ENCODE measurements at regions not wholly inside any gene's neighbourhood (a gene's known extent, or its start where the extent isn't known, plus 50 kb on each side); places are given as distances from the start of the nearest gene placed in this dataset.

DNA sequence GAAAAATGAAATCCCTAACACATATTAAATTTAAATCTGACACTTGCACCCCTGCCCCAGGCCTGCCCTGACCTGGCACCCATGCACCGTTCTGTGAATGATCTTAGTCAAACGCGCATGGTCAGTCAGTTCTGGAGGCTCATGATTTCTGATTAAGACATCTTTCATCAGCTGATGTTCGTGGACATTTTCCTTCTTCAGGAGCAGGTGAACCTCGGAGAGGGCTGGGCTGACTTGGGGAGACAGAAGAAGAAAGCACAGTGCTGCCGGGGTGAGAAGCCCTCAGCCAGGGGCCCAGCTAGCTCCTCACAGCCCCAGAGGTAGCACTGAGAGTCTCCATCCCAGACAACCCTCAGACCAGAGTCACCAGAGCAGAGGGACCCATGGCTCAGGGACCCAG lies 134.5 kb upstream of the AJAP1 start:
- CTCF ChIA-PET = no interaction called here
- TF ChIP-seq LEF1 (IDR thresholded peaks at IDR 0.05; ENCODE audit: borderline replicate concordance) (no peak), HDGF (IDR thresholded peaks at IDR 0.05; ENCODE audit: borderline replicate concordance) (no peak), FOXK2 (IDR thresholded peaks at IDR 0.05) (no peak), CTBP1 (IDR thresholded peaks at IDR 0.05; ENCODE audit: borderline replicate concordance) (no peak), ELF4 (IDR thresholded peaks at IDR 0.05) (no peak), NFRKB (IDR thresholded peaks at IDR 0.05) (no peak), SUZ12 (IDR thresholded peaks at IDR 0.05) (no peak), FOXA1 (IDR thresholded peaks at IDR 0.05) (no peak), BHLHE40 (IDR thresholded peaks at IDR 0.05; ENCODE audit: borderline replicate concordance) (no peak), ZNF384 (IDR thresholded peaks at IDR 0.05) (no peak)
- TF ChIP-seq, protein P1, sequence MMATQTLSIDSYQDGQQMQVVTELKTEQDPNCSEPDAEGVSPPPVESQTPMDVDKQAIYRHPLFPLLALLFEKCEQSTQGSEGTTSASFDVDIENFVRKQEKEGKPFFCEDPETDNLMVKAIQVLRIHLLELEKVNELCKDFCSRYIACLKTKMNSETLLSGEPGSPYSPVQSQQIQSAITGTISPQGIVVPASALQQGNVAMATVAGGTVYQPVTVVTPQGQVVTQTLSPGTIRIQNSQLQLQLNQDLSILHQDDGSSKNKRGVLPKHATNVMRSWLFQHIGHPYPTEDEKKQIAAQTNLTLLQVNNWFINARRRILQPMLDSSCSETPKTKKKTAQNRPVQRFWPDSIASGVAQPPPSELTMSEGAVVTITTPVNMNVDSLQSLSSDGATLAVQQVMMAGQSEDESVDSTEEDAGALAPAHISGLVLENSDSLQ (IDR thresholded peaks at IDR 0.05) = no peak
- no peak for DNase-seq (ENCODE audit: extremely low spot score)
- POLR2A ChIA-PET = no interaction called here

- no peak for DNase-seq (ENCODE audit: extremely low spot score)
- CTCF ChIA-PET = no interaction called here
- TF ChIP-seq ELF4 (IDR thresholded peaks at IDR 0.05) = no peak
- no peak for TF ChIP-seq FOXA1 (IDR thresholded peaks at IDR 0.05)
- no peak for TF ChIP-seq FOXM1 (IDR thresholded peaks at IDR 0.05; ENCODE audit: borderline replicate concordance)
- TF ChIP-seq FOXK2 (IDR thresholded peaks at IDR 0.05) = no peak
- TF ChIP-seq SP1 (IDR thresholded peaks at IDR 0.05) = no peak
- TF ChIP-seq SUZ12 (IDR thresholded peaks at IDR 0.05) = no peak
- TF ChIP-seq, protein P1 (IDR thresholded peaks at IDR 0.05) = no peak
- TF ChIP-seq ZNF384 (IDR thresholded peaks at IDR 0.05) = no peak
- no peak for TF ChIP-seq TARDBP (IDR thresholded peaks at IDR 0.05)
- TF ChIP-seq NFRKB (IDR thresholded peaks at IDR 0.05) = no peak
- TF ChIP-seq ARNT (IDR thresholded peaks at IDR 0.05) = no peak
- no peak for TF ChIP-seq L3MBTL2 (conservative IDR thresholded peaks at IDR 0.05)
- TF ChIP-seq LEF1 (IDR thresholded peaks at IDR 0.05; ENCODE audit: borderline replicate concordance) = no peak
- POLR2A ChIA-PET = no interaction called here
Observed at GRCh38 chr1:4523551-4523950, 130.9 kb upstream of the AJAP1 start.

DNA sequence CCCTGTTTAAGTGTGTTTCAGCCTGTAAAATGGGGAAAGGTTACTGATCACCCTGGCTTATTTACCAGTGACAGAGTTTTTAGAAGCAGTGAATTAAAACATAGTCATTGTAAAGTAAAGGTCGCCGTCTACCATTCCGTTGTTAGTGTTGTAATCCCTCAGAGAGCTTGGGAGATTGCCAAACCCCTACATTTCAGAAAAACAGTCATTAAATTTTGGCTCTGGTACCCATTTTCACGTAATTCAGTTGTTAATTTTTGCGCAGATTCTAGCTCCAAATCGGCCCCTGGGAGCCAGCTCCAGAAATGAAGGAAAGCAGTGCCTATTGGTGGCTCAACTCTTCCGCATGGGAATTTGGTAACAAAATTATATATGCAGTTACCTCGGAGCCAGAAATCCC lies 127.7 kb upstream of the AJAP1 start:
- POLR2A ChIA-PET = no interaction called here

DNA sequence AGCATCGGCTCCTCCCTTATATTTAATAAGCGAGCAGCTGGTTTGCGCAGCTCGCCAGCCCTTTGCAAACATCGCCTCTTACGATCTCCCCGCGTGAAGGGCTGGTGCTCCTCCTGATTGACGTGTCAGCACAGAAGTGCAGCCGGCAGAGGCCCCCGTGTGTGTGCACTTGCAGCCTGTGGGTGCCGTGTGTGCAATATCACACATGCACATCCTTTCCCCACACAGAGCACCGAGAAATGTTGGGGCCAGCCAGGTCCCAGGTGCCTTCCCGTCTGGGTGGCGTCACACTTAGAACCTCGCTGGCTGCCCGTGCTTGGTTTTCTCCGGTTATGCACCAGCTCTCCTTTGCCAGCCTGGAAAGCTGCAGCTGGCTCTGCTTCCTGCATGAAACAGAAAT lies 126.6 kb upstream of the AJAP1 start:
- no peak for DNase-seq (ENCODE audit: extremely low spot score)
- CTCF ChIA-PET = no interaction called here
- TF ChIP-seq BHLHE40 (IDR thresholded peaks at IDR 0.05; ENCODE audit: borderline replicate concordance) = no peak
- TF ChIP-seq SUZ12 (IDR thresholded peaks at IDR 0.05) = no peak
- TF ChIP-seq LEF1 (IDR thresholded peaks at IDR 0.05; ENCODE audit: borderline replicate concordance) = no peak
- no peak for TF ChIP-seq ZNF384 (IDR thresholded peaks at IDR 0.05)
- TF ChIP-seq, protein P1 (IDR thresholded peaks at IDR 0.05) = no peak
- TF ChIP-seq FOXM1 (IDR thresholded peaks at IDR 0.05; ENCODE audit: borderline replicate concordance) = no peak
- no peak for TF ChIP-seq L3MBTL2 (conservative IDR thresholded peaks at IDR 0.05)
- TF ChIP-seq FOXK2 (IDR thresholded peaks at IDR 0.05) = no peak
- TF ChIP-seq TARDBP (IDR thresholded peaks at IDR 0.05) = no peak
- no peak for TF ChIP-seq FOXA1 (IDR thresholded peaks at IDR 0.05)
- POLR2A ChIA-PET = no interaction called here

More for the DNA sequence above, 127.7 kb upstream of the AJAP1 start:
- TF ChIP-seq LEF1 (IDR thresholded peaks at IDR 0.05; ENCODE audit: borderline replicate concordance) = no peak
- no peak for TF ChIP-seq ZNF384 (IDR thresholded peaks at IDR 0.05)
- TF ChIP-seq ELF4 (IDR thresholded peaks at IDR 0.05) = no peak
- TF ChIP-seq SUZ12 (IDR thresholded peaks at IDR 0.05) = no peak
- no peak for TF ChIP-seq FOXA1 (IDR thresholded peaks at IDR 0.05)
- TF ChIP-seq CTBP1 (IDR thresholded peaks at IDR 0.05; ENCODE audit: borderline replicate concordance) = no peak
- TF ChIP-seq, protein P1 (IDR thresholded peaks at IDR 0.05) = no peak
- TF ChIP-seq FOXM1 (IDR thresholded peaks at IDR 0.05; ENCODE audit: borderline replicate concordance) = no peak
- no peak for TF ChIP-seq NFRKB (IDR thresholded peaks at IDR 0.05)
- no peak for TF ChIP-seq SP1 (IDR thresholded peaks at IDR 0.05)
- no peak for TF ChIP-seq L3MBTL2 (conservative IDR thresholded peaks at IDR 0.05)
- no peak for TF ChIP-seq FOXK2 (IDR thresholded peaks at IDR 0.05)
- TF ChIP-seq HDGF (IDR thresholded peaks at IDR 0.05; ENCODE audit: borderline replicate concordance) = no peak
- TF ChIP-seq BHLHE40 (IDR thresholded peaks at IDR 0.05; ENCODE audit: borderline replicate concordance) = no peak
- TF ChIP-seq TARDBP (IDR thresholded peaks at IDR 0.05) = no peak
- no peak for TF ChIP-seq ARNT (IDR thresholded peaks at IDR 0.05)
- CTCF ChIA-PET = no interaction called here
- no peak for DNase-seq (ENCODE audit: extremely low spot score)

DNA sequence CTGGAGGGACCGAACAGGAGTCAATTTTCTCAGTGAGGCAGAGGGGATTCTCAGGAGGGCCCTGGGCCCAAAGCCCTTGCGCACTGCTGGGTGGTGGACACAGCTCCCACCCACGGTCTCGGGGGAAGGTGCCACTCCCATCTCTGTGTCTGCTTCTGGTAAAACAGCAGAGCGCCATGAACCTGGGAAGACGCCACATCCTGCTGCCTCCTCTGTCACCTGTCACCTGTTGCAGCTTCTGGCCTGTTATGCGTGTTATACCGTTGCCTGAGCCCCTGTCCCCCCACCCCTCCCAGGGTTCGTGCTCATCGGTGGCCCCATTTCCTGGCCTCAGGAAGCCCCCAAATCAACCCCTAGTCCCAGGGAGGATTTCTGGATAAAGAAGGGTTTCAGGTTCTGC lies 125.8 kb upstream of the AJAP1 start:
- DNase-seq (ENCODE audit: extremely low spot score) = no peak
- TF ChIP-seq, protein P1 (IDR thresholded peaks at IDR 0.05) = no peak
- TF ChIP-seq L3MBTL2 (conservative IDR thresholded peaks at IDR 0.05) (no peak), CTBP1 (IDR thresholded peaks at IDR 0.05; ENCODE audit: borderline replicate concordance) (no peak), FOXA1 (IDR thresholded peaks at IDR 0.05) (no peak), FOXK2 (IDR thresholded peaks at IDR 0.05) (no peak), HDGF (IDR thresholded peaks at IDR 0.05; ENCODE audit: borderline replicate concordance) (no peak), ZNF384 (IDR thresholded peaks at IDR 0.05) (no peak), NFRKB (IDR thresholded peaks at IDR 0.05) (no peak), ELF4 (IDR thresholded peaks at IDR 0.05) (no peak), LEF1 (IDR thresholded peaks at IDR 0.05; ENCODE audit: borderline replicate concordance) (no peak), BHLHE40 (IDR thresholded peaks at IDR 0.05; ENCODE audit: borderline replicate concordance) (no peak)
- ChIA-PET POLR2A (no interaction called here), CTCF (no interaction called here)
